Stimulated activated CD4-positive, alpha-beta T cell treated with anti-CD3 and anti-CD28 coated beads, Interleukin-4, amount 100 ng/mL, for 4 hours (primary cell): ENCODE measurements at regions not wholly inside any gene's neighbourhood (a gene's known extent, or its start where the extent isn't known, plus 50 kb on each side); places are given as distances from the start of the nearest gene placed in this dataset.
A peak's percentile ranks its signal among the peaks of the same experiment; 100 is the strongest.

Experiments used
- DNase-seq, 2 experiments: peaks; one replicate each; pipeline ENCODE4 v3.0.0-alpha.2; 2020

GRCh38 chr6:11425876-11426275 lies 111.7 kb upstream of the TMEM170B start:
- DNase-seq = no peak

GRCh38 chr6:11425431-11425871 lies 112.1 kb upstream of the TMEM170B start:
- DNase-seq = no peak

GRCh38 chr6:11424395-11425034 lies 113.0 kb upstream of the TMEM170B start:
- no peak for DNase-seq

DNA sequence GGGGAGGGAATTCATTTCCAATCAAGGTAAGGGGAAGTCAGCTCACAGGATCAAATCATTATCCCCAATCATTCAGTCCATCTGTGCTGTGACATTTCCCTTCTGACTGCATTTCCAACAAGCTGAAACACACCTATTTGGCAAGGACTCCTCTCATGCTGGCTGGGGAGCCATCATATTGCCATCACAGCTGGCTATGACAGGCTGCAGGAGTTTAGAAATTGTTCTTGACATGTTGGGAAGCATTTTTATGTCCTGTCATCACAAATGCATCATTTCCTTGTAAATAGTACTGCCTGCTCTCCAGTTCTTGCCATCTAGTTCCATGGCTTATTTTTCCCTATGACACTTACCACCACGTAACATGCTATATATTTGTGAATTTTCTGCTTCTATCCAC lies 113.9 kb upstream of the TMEM170B start:
- no peak for DNase-seq

DNA sequence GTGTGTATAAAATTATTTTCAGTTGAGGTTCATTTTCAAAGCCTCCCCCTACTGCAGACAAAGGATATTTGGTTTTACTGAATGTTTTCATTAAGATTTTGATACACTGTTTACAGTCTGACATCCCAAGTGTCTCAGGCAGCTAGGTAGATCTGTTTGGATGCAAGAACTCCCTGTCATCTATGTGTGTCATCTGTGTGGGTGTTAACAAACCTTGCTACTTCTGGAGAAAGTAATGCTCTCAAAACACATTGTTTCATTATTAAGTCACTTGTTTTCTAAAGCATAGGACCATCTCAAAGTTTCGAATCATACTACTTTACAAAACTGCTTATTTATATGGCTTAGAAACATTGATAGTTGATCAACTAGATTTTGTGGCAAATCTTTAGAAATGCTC lies 114.5 kb upstream of the TMEM170B start:
- no peak for DNase-seq

GRCh38 chr6:11419763-11420453 lies 117.6 kb upstream of the TMEM170B start:
- no peak for DNase-seq

GRCh38 chr6:11418290-11418905 lies 119.2 kb upstream of the TMEM170B start:
- DNase-seq = no peak

DNA sequence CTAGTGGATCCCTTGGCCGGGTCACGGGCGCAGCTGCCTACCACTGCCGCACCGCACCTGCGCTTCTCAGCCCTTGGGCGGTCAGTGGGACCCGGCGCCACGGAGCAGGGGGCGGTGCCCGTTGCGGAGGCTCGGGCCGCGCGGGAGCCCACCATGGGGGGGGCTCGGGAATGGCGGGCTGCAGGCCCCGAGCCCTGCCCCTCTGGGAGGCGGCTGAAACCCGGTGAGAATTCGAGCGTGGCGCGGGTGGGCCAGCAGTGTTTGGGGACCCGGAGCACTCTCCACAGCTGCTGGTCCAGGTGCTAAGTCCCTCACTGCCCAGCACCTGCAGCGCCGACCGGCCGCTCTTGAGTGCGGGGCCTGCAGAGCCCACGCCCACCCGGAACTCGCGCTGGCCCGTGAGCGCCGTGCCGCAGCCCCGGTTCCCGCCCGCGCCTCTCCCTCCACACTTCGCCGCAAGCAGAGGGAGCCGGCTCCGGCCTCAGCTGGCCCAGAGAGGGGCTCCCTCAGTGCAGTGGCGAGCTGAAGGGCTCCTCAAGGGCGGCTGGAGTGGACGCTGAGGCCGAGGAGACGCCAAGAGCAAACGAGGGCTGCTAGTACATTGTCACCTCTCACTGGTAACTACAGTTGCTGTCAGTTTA lies 120.5 kb upstream of the TMEM170B start:
- peak in 1 of 2 experiments; percentile 31 for DNase-seq

GRCh38 chr6:11416099-11416935 lies 121.2 kb upstream of the TMEM170B start:
- DNase-seq = peak in 1 of 2 experiments; percentile 22

DNA sequence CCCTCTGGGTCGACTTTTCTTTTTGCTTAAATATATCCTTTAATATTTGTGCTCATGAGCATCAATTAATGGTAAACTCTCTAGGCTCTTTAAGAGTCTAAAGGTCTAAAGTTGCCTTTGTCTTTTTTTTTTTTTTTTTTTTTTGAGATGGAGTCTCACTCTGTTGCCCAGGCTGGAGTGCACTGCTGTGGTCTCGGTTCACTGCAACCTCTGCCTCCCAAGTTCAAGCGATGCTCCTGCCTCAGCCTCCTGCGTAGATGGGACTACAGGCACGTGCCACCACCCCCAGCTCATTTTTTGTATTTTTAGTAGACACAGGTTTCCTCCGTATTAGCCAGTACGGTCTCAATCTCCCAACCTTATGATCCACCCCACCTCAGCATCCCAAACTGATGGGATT lies 122.0 kb upstream of the TMEM170B start:
- DNase-seq = no peak

DNA sequence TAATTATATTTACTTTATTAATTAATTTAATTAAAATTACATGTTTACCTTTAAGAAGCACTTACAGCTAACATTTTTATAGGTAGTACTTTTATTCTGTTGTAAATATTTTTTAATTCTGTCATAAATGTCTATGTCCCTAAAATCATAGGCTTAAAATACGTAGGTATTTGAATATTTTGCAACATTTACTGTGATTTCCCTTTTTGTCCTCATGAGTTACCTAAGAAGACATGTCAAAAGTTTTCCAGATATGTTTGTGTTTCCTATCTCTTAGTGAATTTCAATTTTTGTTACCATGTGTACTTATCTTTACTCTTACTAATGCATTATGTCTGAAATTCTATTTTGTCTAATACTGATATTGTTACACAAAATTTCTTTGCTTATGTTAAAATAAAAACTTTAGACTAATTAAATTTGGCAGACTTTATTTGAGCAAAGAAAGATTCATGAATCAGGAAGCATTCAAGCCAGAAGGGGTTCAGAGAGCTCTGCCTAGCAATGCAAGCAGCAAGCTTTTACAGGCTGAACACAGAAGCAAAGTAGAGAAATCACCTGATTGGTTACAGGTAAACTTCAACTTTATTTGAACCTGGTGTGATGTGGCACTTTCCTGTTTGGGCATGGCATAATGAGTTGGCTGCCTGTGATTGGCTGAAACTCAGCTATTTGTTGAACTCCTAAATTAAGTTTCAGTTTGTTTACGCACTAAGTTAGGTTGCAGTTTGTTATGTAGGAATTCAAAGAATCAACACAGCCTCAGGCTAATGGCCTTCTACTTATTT lies 123.2 kb upstream of the TMEM170B start:
- DNase-seq = peak in 1 of 2 experiments; percentile 51

GRCh38 chr6:11413728-11414127 lies 123.8 kb upstream of the TMEM170B start:
- no peak for DNase-seq

DNA sequence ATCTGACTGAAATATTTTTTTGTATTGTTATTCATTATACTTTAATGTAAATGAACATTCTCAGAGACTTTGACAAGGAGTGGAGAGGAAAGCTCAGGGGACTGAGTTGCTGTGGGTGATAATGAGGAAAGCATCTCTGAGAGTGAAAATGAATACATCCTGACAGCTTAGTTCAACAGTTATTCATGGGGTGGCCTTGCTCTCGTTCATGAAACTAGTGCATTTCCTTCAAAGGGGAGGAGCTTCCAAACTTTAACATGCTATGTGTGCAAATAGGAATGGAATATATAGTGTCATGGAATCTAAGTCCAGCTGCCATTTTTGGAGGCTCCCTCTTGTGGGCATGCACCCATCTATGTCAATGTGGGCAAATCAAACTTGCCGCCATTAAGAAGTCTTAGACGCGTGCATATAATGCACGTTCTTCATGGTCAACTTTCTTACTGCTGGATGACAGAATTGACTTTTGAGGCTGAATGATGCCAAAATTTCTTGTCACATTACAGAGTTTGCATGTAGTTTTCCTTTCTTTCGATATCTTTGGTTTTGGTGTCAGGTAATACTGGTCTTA lies 124.3 kb upstream of the TMEM170B start:
- DNase-seq = no peak

DNA sequence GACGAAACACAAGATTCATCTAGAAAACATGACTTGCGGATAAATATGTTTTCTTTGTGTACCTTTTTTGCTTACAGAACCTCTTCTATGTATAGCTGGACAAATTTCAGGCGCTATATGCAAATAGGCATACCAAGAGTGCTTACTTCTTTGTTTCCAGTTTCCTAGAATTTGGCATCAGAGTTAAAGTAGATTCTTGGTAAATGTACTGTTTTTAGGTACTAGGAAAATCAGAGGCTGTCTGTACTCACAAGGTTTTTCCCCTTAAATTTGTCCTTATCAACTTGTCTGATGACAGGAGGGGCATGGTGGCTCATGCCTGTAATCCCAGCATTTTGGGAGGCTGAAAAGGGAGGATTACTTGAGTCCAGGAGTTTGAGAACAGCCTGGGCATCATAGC lies 124.9 kb upstream of the TMEM170B start:
- DNase-seq = no peak

DNA sequence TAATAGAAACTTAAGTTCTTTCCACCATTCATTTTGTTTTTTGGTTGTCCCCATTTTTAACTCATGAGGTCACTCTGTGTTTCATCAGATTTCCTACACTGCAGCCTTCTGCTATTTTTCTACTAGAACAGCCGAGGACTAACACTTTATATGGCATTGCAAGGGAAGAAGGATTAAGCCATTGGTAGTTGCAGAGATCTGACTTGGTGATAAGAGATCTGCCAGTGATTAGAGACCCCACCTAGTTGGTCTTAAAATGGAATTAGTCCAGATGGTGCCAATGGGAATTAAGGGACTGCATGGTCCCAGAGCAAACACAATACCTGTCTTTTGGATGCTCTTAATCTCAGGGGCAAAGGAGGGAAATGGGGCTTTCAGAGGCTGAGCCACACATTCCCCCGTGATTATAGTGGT lies 125.5 kb upstream of the TMEM170B start:
- no peak for DNase-seq

- DNase-seq = no peak
These were observed 126.0 kb upstream of the TMEM170B start for GRCh38 chr6:11411593-11411992.

DNA sequence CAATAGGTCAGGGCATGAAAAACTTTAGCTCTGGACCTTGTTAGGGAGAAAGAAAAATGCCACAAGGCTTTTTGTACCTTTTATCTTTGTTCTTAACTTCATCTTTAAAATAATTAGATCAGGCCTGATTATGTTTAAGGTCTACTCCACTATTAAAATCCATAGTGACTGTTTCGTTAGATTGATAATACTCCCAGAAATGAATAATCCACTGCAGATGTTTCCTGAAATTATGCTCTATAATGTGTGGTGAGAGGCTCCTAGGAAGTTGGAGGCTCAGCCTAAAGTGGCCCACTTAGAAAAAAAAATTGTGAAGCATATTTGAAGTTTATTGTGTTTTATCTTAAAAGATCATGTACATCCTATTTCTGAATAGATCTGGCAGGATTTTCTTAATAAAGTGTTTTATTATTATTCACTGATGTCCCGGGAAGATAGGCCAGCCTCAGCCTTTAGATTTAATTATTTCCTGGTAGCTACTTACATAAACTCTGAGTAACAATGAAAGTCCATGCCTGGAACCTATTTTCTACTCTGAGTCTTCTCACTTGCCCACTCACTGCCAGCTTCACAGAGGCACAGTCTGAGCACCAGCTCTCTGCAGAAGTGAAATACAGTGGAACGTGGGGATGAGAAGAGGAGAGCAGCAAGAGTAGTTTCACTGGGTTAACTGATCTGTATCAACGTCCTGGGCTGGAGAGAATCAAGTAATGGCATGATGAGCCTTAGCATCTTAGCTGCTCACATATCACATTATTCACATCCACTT lies 126.8 kb upstream of the TMEM170B start:
- DNase-seq = no peak

GRCh38 chr6:11409371-11409770 lies 128.2 kb upstream of the TMEM170B start:
- no peak for DNase-seq

GRCh38 chr6:11407414-11407813 lies 130.1 kb upstream of the TMEM170B start:
- no peak for DNase-seq

GRCh38 chr6:11404838-11405237 lies 132.7 kb upstream of the TMEM170B start:
- DNase-seq = no peak

DNA sequence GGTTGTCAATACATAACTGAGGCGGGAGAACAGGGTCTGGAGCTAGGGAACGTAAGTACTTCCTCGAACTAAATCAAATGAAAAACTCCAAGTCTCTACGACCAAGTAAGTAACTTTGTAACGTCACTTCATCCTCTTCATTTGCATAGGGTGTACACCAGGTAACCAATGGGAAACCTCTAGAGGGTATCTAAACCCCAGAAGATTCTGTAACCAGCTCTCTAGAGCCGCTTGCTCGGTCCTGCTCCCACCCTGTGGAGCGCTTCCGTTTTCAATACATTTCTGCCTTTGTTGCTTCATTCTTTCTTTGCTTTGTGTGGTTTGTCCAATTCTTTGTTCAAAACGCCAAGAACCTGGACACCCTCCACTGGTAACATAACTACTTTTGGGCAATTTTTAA lies 133.5 kb upstream of the TMEM170B start:
- DNase-seq = no peak
